OCI-LY7 (cell line): ENCODE measurements at regions not wholly inside any gene's neighbourhood (a gene's known extent, or its start where the extent isn't known, plus 50 kb on each side); places are given as distances from the start of the nearest gene placed in this dataset.

ENCODE experiments used
- EZH2phosphoT487 ChIP-seq: fragments of 200-600 bp; sonication (generic); IDR thresholded peaks from 2 replicates; pipeline ENCODE4 v1.6.1; 2018; ENCODE audit warnings: low read depth, borderline replicate concordance, mild to moderate bottlenecking, mixed run types, antibody characterized with exemption, low read length, moderate library complexity, mixed read lengths
- TF ChIP-seq, protein P1 (sequence below): fragments of 200-600 bp; sonication (generic); conservative IDR thresholded peaks from 2 replicates; pipeline ENCODE4 v1.5.1; 2014; ENCODE audit warnings: mild to moderate bottlenecking, antibody characterized with exemption, low read length, moderate library complexity, mixed read lengths

DNA sequence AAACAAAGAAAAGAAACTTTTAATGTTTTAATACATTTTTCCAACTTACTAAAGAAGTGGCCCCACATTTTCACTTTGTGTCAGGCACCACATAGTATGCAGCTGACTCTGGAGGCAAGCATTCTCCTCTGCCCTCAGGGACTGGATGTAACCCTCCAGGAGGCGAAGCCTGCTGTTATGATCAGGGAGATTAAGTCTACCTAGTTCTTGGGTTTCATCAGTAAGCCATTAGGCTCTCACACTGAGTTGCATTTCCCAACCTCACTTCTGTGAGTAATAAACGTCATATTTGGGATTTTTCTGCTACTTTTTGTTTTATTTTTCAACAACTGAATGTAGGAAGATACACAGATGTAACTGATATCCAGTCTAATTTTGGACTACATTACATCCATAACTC lies 101.2 kb upstream of the LRFN5 start:
- TF ChIP-seq, protein P1, sequence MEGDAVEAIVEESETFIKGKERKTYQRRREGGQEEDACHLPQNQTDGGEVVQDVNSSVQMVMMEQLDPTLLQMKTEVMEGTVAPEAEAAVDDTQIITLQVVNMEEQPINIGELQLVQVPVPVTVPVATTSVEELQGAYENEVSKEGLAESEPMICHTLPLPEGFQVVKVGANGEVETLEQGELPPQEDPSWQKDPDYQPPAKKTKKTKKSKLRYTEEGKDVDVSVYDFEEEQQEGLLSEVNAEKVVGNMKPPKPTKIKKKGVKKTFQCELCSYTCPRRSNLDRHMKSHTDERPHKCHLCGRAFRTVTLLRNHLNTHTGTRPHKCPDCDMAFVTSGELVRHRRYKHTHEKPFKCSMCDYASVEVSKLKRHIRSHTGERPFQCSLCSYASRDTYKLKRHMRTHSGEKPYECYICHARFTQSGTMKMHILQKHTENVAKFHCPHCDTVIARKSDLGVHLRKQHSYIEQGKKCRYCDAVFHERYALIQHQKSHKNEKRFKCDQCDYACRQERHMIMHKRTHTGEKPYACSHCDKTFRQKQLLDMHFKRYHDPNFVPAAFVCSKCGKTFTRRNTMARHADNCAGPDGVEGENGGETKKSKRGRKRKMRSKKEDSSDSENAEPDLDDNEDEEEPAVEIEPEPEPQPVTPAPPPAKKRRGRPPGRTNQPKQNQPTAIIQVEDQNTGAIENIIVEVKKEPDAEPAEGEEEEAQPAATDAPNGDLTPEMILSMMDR = no peak
- TF ChIP-seq EZH2phosphoT487 = no peak
